Loucy (cell line): ENCODE measurements at regions not wholly inside any gene's neighbourhood (a gene's known extent, or its start where the extent isn't known, plus 50 kb on each side); places are given as distances from the start of the nearest gene placed in this dataset.

Experiments
- EZH2phosphoT487 ChIP-seq: fragments of 200-600 bp; IDR thresholded peaks from 2 replicates; pipeline ENCODE4 v1.6.1; 2018; ENCODE audit warnings: antibody characterized with exemption, mild to moderate bottlenecking, moderate library complexity, borderline replicate concordance
- TF ChIP-seq, protein P1 (sequence below): fragments of 200-600 bp; sonication (generic); conservative IDR thresholded peaks from 2 replicates; pipeline ENCODE4 v1.5.1; 2014; ENCODE audit warnings: mild to moderate bottlenecking, antibody characterized with exemption, low read length

- TF ChIP-seq, protein P1, sequence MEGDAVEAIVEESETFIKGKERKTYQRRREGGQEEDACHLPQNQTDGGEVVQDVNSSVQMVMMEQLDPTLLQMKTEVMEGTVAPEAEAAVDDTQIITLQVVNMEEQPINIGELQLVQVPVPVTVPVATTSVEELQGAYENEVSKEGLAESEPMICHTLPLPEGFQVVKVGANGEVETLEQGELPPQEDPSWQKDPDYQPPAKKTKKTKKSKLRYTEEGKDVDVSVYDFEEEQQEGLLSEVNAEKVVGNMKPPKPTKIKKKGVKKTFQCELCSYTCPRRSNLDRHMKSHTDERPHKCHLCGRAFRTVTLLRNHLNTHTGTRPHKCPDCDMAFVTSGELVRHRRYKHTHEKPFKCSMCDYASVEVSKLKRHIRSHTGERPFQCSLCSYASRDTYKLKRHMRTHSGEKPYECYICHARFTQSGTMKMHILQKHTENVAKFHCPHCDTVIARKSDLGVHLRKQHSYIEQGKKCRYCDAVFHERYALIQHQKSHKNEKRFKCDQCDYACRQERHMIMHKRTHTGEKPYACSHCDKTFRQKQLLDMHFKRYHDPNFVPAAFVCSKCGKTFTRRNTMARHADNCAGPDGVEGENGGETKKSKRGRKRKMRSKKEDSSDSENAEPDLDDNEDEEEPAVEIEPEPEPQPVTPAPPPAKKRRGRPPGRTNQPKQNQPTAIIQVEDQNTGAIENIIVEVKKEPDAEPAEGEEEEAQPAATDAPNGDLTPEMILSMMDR: no peak
- TF ChIP-seq EZH2phosphoT487: no peak
These were observed 140.6 kb upstream of the TMEM168 start for GRCh38 chr7:112930787-112931186.
